Naive thymus-derived CD4-positive, alpha-beta T cell (primary cell): ENCODE measurements at regions not wholly inside any gene's neighbourhood (a gene's known extent, or its start where the extent isn't known, plus 50 kb on each side); places are given as distances from the start of the nearest gene placed in this dataset.
"Not testable (repeated sequence)": the region's sequence is repeated elsewhere in the genome, so short reads cannot be mapped to it uniquely, and the experiment has no call there.

ENCODE experiments used
- ATAC-seq: fragments of 150-1000 bp; cut with Tn5 transposase; 2 replicates; pipeline ENCODE4 v1.10.0; 2021; ENCODE audit warnings: mild to moderate bottlenecking, moderate library complexity
- CTCF ChIA-PET: fragments of 350-600 bp; sonication (Branson Sonifier 250); formaldehyde crosslinking; loops from one replicate; lab custom pipeline; 2021; ENCODE audit warnings: antibody characterized with exemption; lab: Charles Lee
- POLR2A ChIA-PET: fragments of 350-600 bp; sonication (Branson Sonifier 250); formaldehyde crosslinking; loops from one replicate; lab custom pipeline; 2021; ENCODE audit warnings: antibody characterized with exemption, inconsistent platforms; lab: Charles Lee
- DNase-seq, 9 donors: peaks; one replicate each; pipeline versions ENCODE4 v3.0.0 to v3.0.0-alpha.2; 2020 to 2022; ENCODE audit warnings: mixed read lengths in 1 of 9
- H3K27ac ChIP-seq: one replicate; pipeline ENCODE4 v1.7.0; 2013; ENCODE audit warnings: mild to moderate bottlenecking, low read depth, low read length, moderate library complexity
- H3K27me3 ChIP-seq, 2 donors: one replicate each; pipeline ENCODE4 v1.7.0; 2013; ENCODE audit warnings: low read length in 2 of 2, mild to moderate bottlenecking in 2 of 2, moderate library complexity in 2 of 2; ENCODE audit not compliant: control insufficient read depth in 2 of 2, insufficient read depth in 2 of 2
- H3K36me3 ChIP-seq, 3 experiments: 1 replicate in 2 of 3; 2 replicates in 1 of 3; pipeline ENCODE4 v1.7.0; 2013; ENCODE audit warnings: low read length in 3 of 3, mild to moderate bottlenecking in 3 of 3, moderate library complexity in 1 of 3; ENCODE audit not compliant: insufficient read depth in 3 of 3, control insufficient read depth in 2 of 3
- H3K4me1 ChIP-seq, 2 donors: one replicate each; pipeline ENCODE4 v1.7.0; 2013; ENCODE audit warnings: low read length in 2 of 2, mild to moderate bottlenecking in 2 of 2, moderate library complexity in 1 of 2; ENCODE audit not compliant: control insufficient read depth in 2 of 2, insufficient read depth in 2 of 2
- H3K4me3 ChIP-seq: 2 replicates; pipeline ENCODE4 v1.7.0; 2013; ENCODE audit warnings: mild to moderate bottlenecking, low read length
- H3K9me3 ChIP-seq, 3 experiments: 1 replicate in 2 of 3; 2 replicates in 1 of 3; pipeline ENCODE4 v1.7.0; 2013; ENCODE audit warnings: low read length in 3 of 3; ENCODE audit not compliant: control insufficient read depth in 2 of 3
- H3K27ac Mint-ChIP-seq, 9 donors: one replicate each; pipeline ENCODE4 v1.8.0; 2020 to 2022; ENCODE audit warnings: mixed read lengths in 9 of 9, mild to moderate bottlenecking in 8 of 9, moderate library complexity in 5 of 9, inconsistent platforms in 2 of 9
- H3K27me3 Mint-ChIP-seq, 5 donors: one replicate each; pipeline ENCODE4 v1.8.0; 2021 to 2022; ENCODE audit warnings: mixed read lengths in 5 of 5, mild to moderate bottlenecking in 1 of 5
- H3K36me3 Mint-ChIP-seq, 5 donors: one replicate each; pipeline ENCODE4 v1.8.0; 2020 to 2022; ENCODE audit warnings: mixed read lengths in 5 of 5, mild to moderate bottlenecking in 3 of 5, inconsistent platforms in 1 of 5
- H3K4me1 Mint-ChIP-seq, 7 donors: one replicate each; pipeline ENCODE4 v1.8.0; 2020 to 2022; ENCODE audit warnings: mixed read lengths in 7 of 7, mild to moderate bottlenecking in 3 of 7, inconsistent platforms in 1 of 7
- H3K4me3 Mint-ChIP-seq, 10 donors: one replicate each; pipeline ENCODE4 v1.8.0; 2020 to 2022; ENCODE audit warnings: mild to moderate bottlenecking in 10 of 10, mixed read lengths in 10 of 10, moderate library complexity in 6 of 10, inconsistent platforms in 2 of 10
- H3K9me3 Mint-ChIP-seq, 11 donors: one replicate each; pipeline ENCODE4 v1.8.0; 2020 to 2022; ENCODE audit warnings: mixed read lengths in 11 of 11, mild to moderate bottlenecking in 4 of 11, inconsistent platforms in 1 of 11, moderate library complexity in 1 of 11
- intact Hi-C, 2 donors: fragments of 100-400 bp; cut with micrococcal nuclease; formaldehyde crosslinking; loops; one replicate each; pipeline ENCODE4 v1.15.1; 2023

- H3K27me3 Mint-ChIP-seq, H3K9me3 ChIP-seq, DNase-seq, POLR2A ChIA-PET, ATAC-seq, H3K4me3 ChIP-seq, intact Hi-C loops, H3K4me1 ChIP-seq, H3K36me3 Mint-ChIP-seq, H3K27me3 ChIP-seq, H3K4me1 Mint-ChIP-seq, CTCF ChIA-PET, H3K9me3 Mint-ChIP-seq, H3K36me3 ChIP-seq, H3K27ac ChIP-seq, H3K4me3 Mint-ChIP-seq, H3K27ac Mint-ChIP-seq: not testable (repeated sequence)
Measured at GRCh38 chr7:55715247-55715867, 143.1 kb upstream of the VOPP1 start.

- intact Hi-C loops, H3K4me3 Mint-ChIP-seq, H3K4me3 ChIP-seq, POLR2A ChIA-PET, DNase-seq, H3K36me3 ChIP-seq, H3K9me3 ChIP-seq, H3K27ac ChIP-seq, H3K27ac Mint-ChIP-seq, H3K4me1 ChIP-seq, H3K4me1 Mint-ChIP-seq, H3K36me3 Mint-ChIP-seq, ATAC-seq, H3K9me3 Mint-ChIP-seq, H3K27me3 ChIP-seq, H3K27me3 Mint-ChIP-seq, CTCF ChIA-PET: not testable (repeated sequence)
Measured at GRCh38 chr7:55714370-55714769, 142.1 kb upstream of the VOPP1 start.

- H3K27me3 Mint-ChIP-seq, H3K4me1 ChIP-seq, H3K36me3 ChIP-seq, H3K27ac ChIP-seq, H3K9me3 Mint-ChIP-seq, POLR2A ChIA-PET, H3K27me3 ChIP-seq, H3K9me3 ChIP-seq, H3K36me3 Mint-ChIP-seq, H3K4me3 ChIP-seq, H3K27ac Mint-ChIP-seq, DNase-seq, intact Hi-C loops, H3K4me3 Mint-ChIP-seq, CTCF ChIA-PET, H3K4me1 Mint-ChIP-seq, ATAC-seq: not testable (repeated sequence)
Measured at GRCh38 chr7:55710312-55710711, 138.0 kb upstream of the VOPP1 start.

GRCh38 chr7:55708028-55708427 is 135.7 kb upstream of the VOPP1 start:
- H3K27me3 Mint-ChIP-seq, H3K4me3 Mint-ChIP-seq, H3K36me3 ChIP-seq, H3K4me1 ChIP-seq, CTCF ChIA-PET, H3K4me3 ChIP-seq, H3K27ac ChIP-seq, H3K9me3 ChIP-seq, DNase-seq, ATAC-seq, H3K36me3 Mint-ChIP-seq, H3K27me3 ChIP-seq, H3K9me3 Mint-ChIP-seq, H3K4me1 Mint-ChIP-seq, intact Hi-C loops, H3K27ac Mint-ChIP-seq, POLR2A ChIA-PET: not testable (repeated sequence)

- H3K27ac Mint-ChIP-seq, POLR2A ChIA-PET, H3K9me3 ChIP-seq, DNase-seq, H3K4me1 Mint-ChIP-seq, intact Hi-C loops, H3K36me3 ChIP-seq, CTCF ChIA-PET, H3K4me3 ChIP-seq, ATAC-seq, H3K27me3 Mint-ChIP-seq, H3K9me3 Mint-ChIP-seq, H3K4me1 ChIP-seq, H3K27me3 ChIP-seq, H3K4me3 Mint-ChIP-seq, H3K27ac ChIP-seq, H3K36me3 Mint-ChIP-seq: not testable (repeated sequence)
Measured at GRCh38 chr7:55707410-55707809, 135.1 kb upstream of the VOPP1 start.

- H3K27ac ChIP-seq, H3K36me3 ChIP-seq, H3K9me3 ChIP-seq, H3K27me3 ChIP-seq, ATAC-seq, intact Hi-C loops, DNase-seq, H3K36me3 Mint-ChIP-seq, H3K27me3 Mint-ChIP-seq, H3K4me1 Mint-ChIP-seq, H3K4me1 ChIP-seq, H3K27ac Mint-ChIP-seq, H3K4me3 ChIP-seq, H3K4me3 Mint-ChIP-seq, H3K9me3 Mint-ChIP-seq, CTCF ChIA-PET, POLR2A ChIA-PET: not testable (repeated sequence)
Measured at GRCh38 chr7:55706451-55707195, 134.3 kb upstream of the VOPP1 start.

GRCh38 chr7:55705728-55706450 is 133.6 kb upstream of the VOPP1 start:
- POLR2A ChIA-PET, H3K27me3 Mint-ChIP-seq, CTCF ChIA-PET: not testable (repeated sequence)

More at GRCh38 chr7:55705728-55706450, 133.6 kb upstream of the VOPP1 start:
- H3K4me1 Mint-ChIP-seq, H3K9me3 ChIP-seq, intact Hi-C loops, H3K4me1 ChIP-seq, H3K9me3 Mint-ChIP-seq, H3K27ac Mint-ChIP-seq, H3K4me3 Mint-ChIP-seq, ATAC-seq, H3K27ac ChIP-seq, DNase-seq, H3K36me3 Mint-ChIP-seq, H3K36me3 ChIP-seq, H3K27me3 ChIP-seq, H3K4me3 ChIP-seq: not testable (repeated sequence)
